ENCODE measurements at regions not wholly inside any gene's neighbourhood (a gene's known extent, or its start where the extent isn't known, plus 50 kb on each side); places are given as distances from the start of the nearest gene placed in this dataset.

DNA sequence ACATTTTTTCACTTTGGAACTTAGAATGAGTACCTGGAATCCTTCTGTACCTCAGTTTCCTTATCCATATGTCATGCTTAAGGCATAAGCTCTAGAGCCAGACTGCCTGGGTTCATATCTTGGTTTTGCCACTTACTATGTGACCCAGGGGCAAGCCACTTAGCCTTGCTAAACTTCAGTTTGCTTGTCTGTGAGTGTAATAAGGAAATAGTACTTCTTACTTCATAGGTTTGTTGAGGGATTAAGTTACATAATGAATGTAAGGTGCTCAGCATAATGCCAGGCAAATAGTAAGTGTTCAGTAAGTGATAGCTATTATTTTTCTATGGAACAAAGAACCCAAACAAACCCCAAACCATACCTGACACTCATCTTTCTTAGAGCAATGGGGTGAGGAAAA, 225.1 kb downstream of the BCAT1 start:
- H3K27me3 ChIP-seq (ENCODE audit: insufficient read depth, low read length): no peaks in the 10 kb centered on the region
- no peak overlapping the region for H3K4me3 ChIP-seq (ENCODE audit: low read depth, low read length)
- H3K79me2 ChIP-seq (ENCODE audit: control insufficient read depth, insufficient read depth, low read length, unreplicated experiment): no peaks in the 10 kb centered on the region
- no peak overlapping the region for H3K27ac ChIP-seq (ENCODE audit: low read depth, low read length)
- no peaks in the 10 kb centered on the region for H3K36me3 ChIP-seq (ENCODE audit: insufficient read depth, low read length)
- H3K4me1 ChIP-seq (ENCODE audit: control insufficient read depth, insufficient read depth, low read length, unreplicated experiment): peaks cover 22% of the 10 kb centered on the region
- H2AFZ ChIP-seq (ENCODE audit: low read length, unreplicated experiment): no peak overlapping the region

DNA sequence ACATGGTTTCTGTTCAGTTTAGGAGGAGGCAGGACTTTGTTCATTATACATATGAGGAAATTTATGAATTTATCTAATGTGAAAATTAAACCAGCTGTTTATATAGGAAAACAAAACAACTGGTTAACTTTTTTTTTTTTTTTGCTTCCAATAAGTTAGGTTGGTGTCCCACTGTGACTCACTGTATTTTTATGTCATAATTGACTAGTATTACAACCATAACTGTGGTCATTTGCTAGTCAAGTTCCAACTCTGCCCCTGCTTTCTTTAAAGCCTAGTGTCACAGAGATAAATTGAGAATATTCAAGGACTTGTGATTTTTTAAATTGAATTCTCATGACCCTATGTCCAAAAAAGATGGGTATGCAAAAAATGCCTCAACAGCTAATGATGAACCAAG, 227.7 kb downstream of the BCAT1 start:
- H3K27ac ChIP-seq (ENCODE audit: low read depth, low read length): peak overlapping the region; percentile 78; the same call in 1 of the 2 replicates
- H3K27me3 ChIP-seq (ENCODE audit: insufficient read depth, low read length): no peaks in the 10 kb centered on the region
- no peaks in the 10 kb centered on the region for H3K79me2 ChIP-seq (ENCODE audit: control insufficient read depth, insufficient read depth, low read length, unreplicated experiment)
- peaks cover 26% of the 10 kb centered on the region for H3K4me1 ChIP-seq (ENCODE audit: control insufficient read depth, insufficient read depth, low read length, unreplicated experiment)
- H3K36me3 ChIP-seq (ENCODE audit: insufficient read depth, low read length): no peaks in the 10 kb centered on the region
- H3K4me3 ChIP-seq (ENCODE audit: low read depth, low read length): no peak overlapping the region
- no peak overlapping the region for H2AFZ ChIP-seq (ENCODE audit: low read length, unreplicated experiment)

DNA sequence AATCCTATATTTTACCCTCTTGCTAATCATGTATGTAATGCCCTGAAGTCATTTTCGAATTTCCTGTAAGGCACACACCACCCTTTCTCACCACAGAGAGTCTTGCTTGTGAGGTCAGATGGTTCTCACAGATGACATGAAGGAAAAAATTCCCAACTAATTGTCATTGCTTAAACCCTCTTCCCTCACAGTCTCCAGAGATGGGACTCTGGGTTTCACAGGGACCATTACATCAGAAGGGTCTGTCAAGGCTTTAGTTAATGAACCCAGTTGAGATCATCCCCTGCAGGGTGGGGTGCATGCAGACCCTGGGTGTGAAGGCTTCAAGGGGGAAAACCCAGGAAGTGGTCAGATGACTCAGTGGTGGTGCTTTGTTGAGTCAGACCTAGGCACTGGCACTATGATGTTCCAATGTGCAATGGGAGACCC, 229.6 kb downstream of the BCAT1 start:
- H2AFZ ChIP-seq (ENCODE audit: low read length, unreplicated experiment): no peak overlapping the region
- no peaks in the 10 kb centered on the region for H3K27me3 ChIP-seq (ENCODE audit: insufficient read depth, low read length)
- peak overlapping the region; percentile 78 for H3K27ac ChIP-seq (ENCODE audit: low read depth, low read length)
- no peaks in the 10 kb centered on the region for H3K79me2 ChIP-seq (ENCODE audit: control insufficient read depth, insufficient read depth, low read length, unreplicated experiment)
- H3K4me3 ChIP-seq (ENCODE audit: low read depth, low read length): no peak overlapping the region
- no peaks in the 10 kb centered on the region for H3K36me3 ChIP-seq (ENCODE audit: insufficient read depth, low read length)
- peaks cover 26% of the 10 kb centered on the region for H3K4me1 ChIP-seq (ENCODE audit: control insufficient read depth, insufficient read depth, low read length, unreplicated experiment)

DNA sequence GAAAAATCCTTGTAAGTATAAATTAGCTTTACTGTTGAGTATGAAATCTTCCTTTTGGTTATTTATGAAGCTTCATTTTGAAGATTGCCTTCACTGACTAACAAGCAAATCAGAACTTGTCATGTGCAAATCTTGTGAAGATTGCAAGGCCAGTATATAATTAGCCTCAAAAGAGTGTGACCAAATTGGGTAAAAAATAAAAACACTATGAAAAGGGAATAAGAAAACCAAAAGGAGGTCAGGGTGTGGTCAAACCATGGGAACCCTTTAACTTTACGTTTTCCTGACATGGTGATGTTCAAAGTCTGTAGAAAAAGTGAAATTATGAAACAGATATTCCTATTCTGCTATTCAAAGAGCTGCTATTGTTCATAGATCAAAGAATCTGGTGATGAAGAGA, 230.3 kb downstream of the BCAT1 start:
- Histone ChIP-seq H3K4me1 (ENCODE audit: control insufficient read depth, insufficient read depth, low read length, unreplicated experiment) (peaks cover 26% of the 10 kb centered on the region), H3K36me3 (ENCODE audit: insufficient read depth, low read length) (no peaks in the 10 kb centered on the region), H2AFZ (ENCODE audit: low read length, unreplicated experiment) (peak overlapping the region; percentile 28), H3K27me3 (ENCODE audit: insufficient read depth, low read length) (no peaks in the 10 kb centered on the region), H3K4me3 (ENCODE audit: low read depth, low read length) (no peak overlapping the region), H3K27ac (ENCODE audit: low read depth, low read length) (peak overlapping the region; percentile 78), H3K79me2 (ENCODE audit: control insufficient read depth, insufficient read depth, low read length, unreplicated experiment) (no peaks in the 10 kb centered on the region)

DNA sequence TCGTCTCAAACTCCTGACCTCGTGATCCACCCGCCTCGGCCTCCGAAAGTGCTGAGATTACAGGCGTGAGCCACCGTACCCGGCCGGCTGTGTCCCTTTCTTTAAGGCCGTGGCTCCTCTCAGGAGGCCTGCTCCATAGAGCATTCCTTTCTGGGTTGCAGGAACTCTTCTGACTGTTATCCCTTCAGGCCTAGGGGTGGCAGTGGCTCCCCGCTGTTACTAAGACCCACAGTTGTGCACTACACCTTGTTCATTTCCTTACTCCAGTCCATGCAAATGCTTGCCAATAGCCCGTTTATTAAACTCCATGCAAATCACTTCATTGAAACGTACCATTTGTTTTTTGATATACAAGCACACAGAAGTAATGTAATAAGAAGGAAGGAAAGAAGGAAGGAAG, 234.7 kb downstream of the BCAT1 start:
- no peaks in the 10 kb centered on the region for H3K36me3 ChIP-seq (ENCODE audit: insufficient read depth, low read length)
- no peak overlapping the region for H3K4me3 ChIP-seq (ENCODE audit: low read depth, low read length)
- peaks cover 15% of the 10 kb centered on the region for H3K4me1 ChIP-seq (ENCODE audit: control insufficient read depth, insufficient read depth, low read length, unreplicated experiment)
- no peak overlapping the region for H2AFZ ChIP-seq (ENCODE audit: low read length, unreplicated experiment)
- no peak overlapping the region for H3K27ac ChIP-seq (ENCODE audit: low read depth, low read length)
- no peaks in the 10 kb centered on the region for H3K27me3 ChIP-seq (ENCODE audit: insufficient read depth, low read length)
- no peaks in the 10 kb centered on the region for H3K79me2 ChIP-seq (ENCODE audit: control insufficient read depth, insufficient read depth, low read length, unreplicated experiment)

DNA sequence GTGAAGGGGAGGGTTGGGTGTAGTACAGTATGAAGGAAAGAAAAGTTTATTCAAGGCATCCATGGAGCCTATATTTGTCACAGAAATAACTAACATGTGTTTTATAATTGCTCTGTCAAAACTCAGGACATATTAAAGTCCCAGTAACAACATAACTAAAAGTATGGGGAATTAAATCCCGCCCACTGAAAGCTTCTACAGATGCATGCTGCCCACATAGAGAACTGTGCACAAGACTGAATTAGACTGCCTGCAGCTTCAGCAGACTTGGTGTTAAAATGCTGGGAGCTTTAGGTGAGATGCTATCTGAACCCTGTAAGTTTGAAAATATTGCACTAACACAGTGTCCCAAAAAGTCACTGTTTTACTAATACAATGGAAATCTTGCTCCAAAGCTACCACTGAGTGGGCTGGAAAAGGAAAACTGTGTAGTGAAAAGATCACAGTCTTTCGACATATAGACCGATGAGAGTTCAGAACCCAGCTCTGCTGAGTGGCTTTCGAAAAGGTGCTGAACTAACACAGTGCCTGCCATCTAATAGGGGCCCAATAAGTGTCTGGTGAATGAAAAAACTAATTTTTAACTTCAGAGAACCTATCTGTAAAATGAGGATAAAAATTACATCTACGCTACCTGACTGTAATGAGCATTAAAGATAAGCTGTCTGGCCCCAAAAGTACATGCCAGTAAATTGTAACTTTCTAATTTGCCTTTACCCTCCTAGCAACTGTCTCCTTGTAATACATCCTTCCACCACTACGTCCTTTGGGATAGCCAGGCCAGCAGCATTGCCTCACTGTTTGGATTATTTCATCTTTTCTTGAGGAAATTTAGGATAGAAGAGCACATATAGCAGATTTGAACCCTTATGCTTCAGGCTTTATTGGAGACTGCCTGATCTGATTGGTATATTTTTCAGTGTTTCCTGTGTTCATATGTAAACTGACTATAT, 237.6 kb downstream of the BCAT1 start:
- no peaks in the 10 kb centered on the region for H3K27me3 ChIP-seq (ENCODE audit: insufficient read depth, low read length)
- peaks cover 11% of the 10 kb centered on the region for H3K4me1 ChIP-seq (ENCODE audit: control insufficient read depth, insufficient read depth, low read length, unreplicated experiment)
- no peaks in the 10 kb centered on the region for H3K36me3 ChIP-seq (ENCODE audit: insufficient read depth, low read length)
- H3K4me3 ChIP-seq (ENCODE audit: low read depth, low read length): no peak overlapping the region
- H3K79me2 ChIP-seq (ENCODE audit: control insufficient read depth, insufficient read depth, low read length, unreplicated experiment): no peaks in the 10 kb centered on the region
- no peak overlapping the region for H2AFZ ChIP-seq (ENCODE audit: low read length, unreplicated experiment)
- no peak overlapping the region for H3K27ac ChIP-seq (ENCODE audit: low read depth, low read length)

DNA sequence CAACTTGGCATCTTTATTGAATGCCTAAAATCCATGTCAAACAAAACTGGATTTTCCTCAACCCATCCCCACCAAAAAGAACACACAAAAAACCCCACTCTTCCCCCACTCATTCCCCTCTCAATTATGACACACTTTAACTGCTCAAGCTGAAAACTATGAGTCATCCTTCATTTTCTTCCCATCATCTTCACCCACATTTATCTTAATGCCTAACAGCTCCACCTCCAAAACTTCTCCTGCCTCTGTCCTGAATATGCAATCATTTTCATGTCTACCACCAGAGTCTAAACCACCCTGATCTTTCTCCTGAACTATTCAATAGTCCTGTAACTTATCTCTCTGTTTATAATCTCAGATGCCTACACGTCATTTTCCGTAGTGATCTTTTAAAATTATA, 239.7 kb downstream of the BCAT1 start:
- peak overlapping the region; percentile 3 for H2AFZ ChIP-seq (ENCODE audit: low read length, unreplicated experiment)

DNA sequence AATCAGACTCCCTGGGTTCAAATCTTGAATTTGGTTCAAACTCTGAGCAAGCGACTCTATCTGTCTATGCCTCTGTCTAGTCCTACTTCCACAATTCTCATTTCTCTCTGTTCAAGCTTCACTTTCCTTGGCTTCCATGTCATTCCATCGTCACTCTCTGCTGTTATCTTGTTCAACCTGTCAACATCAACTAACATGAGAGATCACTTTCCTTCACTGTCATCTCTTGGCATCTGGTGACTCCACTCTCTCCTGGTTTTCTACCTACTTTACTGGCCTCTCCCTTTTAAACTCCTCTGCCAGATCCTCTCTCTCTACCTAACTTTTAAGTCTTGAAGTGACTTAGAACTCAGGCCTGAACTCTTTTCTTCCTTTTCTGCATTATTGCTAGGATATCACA, 240.2 kb downstream of the BCAT1 start:
- H3K79me2 ChIP-seq (ENCODE audit: control insufficient read depth, insufficient read depth, low read length, unreplicated experiment): no peaks in the 10 kb centered on the region
- H3K4me1 ChIP-seq (ENCODE audit: control insufficient read depth, insufficient read depth, low read length, unreplicated experiment): peaks cover 11% of the 10 kb centered on the region
- H3K4me3 ChIP-seq (ENCODE audit: low read depth, low read length): no peak overlapping the region
- no peak overlapping the region for H2AFZ ChIP-seq (ENCODE audit: low read length, unreplicated experiment)
- H3K36me3 ChIP-seq (ENCODE audit: insufficient read depth, low read length): no peaks in the 10 kb centered on the region
- H3K27ac ChIP-seq (ENCODE audit: low read depth, low read length): no peak overlapping the region
- no peaks in the 10 kb centered on the region for H3K27me3 ChIP-seq (ENCODE audit: insufficient read depth, low read length)

More for the DNA sequence above, 239.7 kb downstream of the BCAT1 start:
- no peaks in the 10 kb centered on the region for H3K79me2 ChIP-seq (ENCODE audit: control insufficient read depth, insufficient read depth, low read length, unreplicated experiment)
- no peaks in the 10 kb centered on the region for H3K27me3 ChIP-seq (ENCODE audit: insufficient read depth, low read length)
- H3K4me3 ChIP-seq (ENCODE audit: low read depth, low read length): no peak overlapping the region
- H3K4me1 ChIP-seq (ENCODE audit: control insufficient read depth, insufficient read depth, low read length, unreplicated experiment): peaks cover 11% of the 10 kb centered on the region
- no peaks in the 10 kb centered on the region for H3K36me3 ChIP-seq (ENCODE audit: insufficient read depth, low read length)
- H3K27ac ChIP-seq (ENCODE audit: low read depth, low read length): no peak overlapping the region; the same call in 1 of the 2 replicates

DNA sequence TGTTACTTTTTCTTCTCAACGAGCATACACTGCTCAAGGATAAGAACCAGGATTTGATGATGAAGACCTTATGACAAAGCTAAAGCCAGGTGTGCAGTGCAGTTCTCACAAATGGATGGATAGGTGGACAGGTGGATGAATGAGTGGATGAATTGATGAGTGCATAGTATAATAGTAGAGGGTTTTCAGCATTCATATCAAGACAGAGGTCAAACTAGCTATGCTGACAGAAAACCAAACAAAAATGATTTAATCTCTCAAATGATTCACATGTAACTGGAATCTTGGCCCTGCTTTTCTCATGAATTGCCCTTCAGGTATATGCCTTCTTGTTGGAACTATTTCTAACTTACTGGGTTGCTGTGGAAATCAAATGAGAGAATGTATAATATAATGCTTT, 240.9 kb downstream of the BCAT1 start:
- H3K4me1 ChIP-seq (ENCODE audit: control insufficient read depth, insufficient read depth, low read length, unreplicated experiment): peaks cover 11% of the 10 kb centered on the region
- no peak overlapping the region for H3K27ac ChIP-seq (ENCODE audit: low read depth, low read length)
- no peak overlapping the region for H3K4me3 ChIP-seq (ENCODE audit: low read depth, low read length)
- no peaks in the 10 kb centered on the region for H3K79me2 ChIP-seq (ENCODE audit: control insufficient read depth, insufficient read depth, low read length, unreplicated experiment)
- H3K36me3 ChIP-seq (ENCODE audit: insufficient read depth, low read length): no peaks in the 10 kb centered on the region
- H3K27me3 ChIP-seq (ENCODE audit: insufficient read depth, low read length): no peaks in the 10 kb centered on the region
- H2AFZ ChIP-seq (ENCODE audit: low read length, unreplicated experiment): no peak overlapping the region

DNA sequence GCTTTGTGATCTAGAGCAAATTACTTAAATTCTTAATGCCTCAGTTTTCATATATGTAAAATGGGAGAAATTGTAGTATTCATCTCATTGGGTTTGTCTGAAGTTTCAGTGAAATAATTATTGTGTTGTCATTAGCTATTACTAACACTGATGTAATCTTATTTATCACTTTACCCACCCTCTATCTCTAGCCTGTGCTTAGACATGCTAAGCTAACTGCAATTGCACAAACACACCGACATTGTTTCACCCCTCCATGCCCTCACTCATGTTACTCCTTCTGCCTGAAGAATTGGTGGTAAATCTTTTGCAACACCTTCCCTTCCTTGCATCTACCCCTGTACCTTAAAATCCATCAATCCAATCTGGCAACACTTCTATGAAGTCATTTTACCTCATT, 241.6 kb downstream of the BCAT1 start:
- no peak overlapping the region for H3K4me3 ChIP-seq (ENCODE audit: low read depth, low read length)
- H3K36me3 ChIP-seq (ENCODE audit: insufficient read depth, low read length): no peaks in the 10 kb centered on the region
- H3K27ac ChIP-seq (ENCODE audit: low read depth, low read length): no peak overlapping the region
- H3K79me2 ChIP-seq (ENCODE audit: control insufficient read depth, insufficient read depth, low read length, unreplicated experiment): no peaks in the 10 kb centered on the region
- H3K27me3 ChIP-seq (ENCODE audit: insufficient read depth, low read length): no peaks in the 10 kb centered on the region
- peaks cover 11% of the 10 kb centered on the region for H3K4me1 ChIP-seq (ENCODE audit: control insufficient read depth, insufficient read depth, low read length, unreplicated experiment)
- H2AFZ ChIP-seq (ENCODE audit: low read length, unreplicated experiment): no peak overlapping the region

DNA sequence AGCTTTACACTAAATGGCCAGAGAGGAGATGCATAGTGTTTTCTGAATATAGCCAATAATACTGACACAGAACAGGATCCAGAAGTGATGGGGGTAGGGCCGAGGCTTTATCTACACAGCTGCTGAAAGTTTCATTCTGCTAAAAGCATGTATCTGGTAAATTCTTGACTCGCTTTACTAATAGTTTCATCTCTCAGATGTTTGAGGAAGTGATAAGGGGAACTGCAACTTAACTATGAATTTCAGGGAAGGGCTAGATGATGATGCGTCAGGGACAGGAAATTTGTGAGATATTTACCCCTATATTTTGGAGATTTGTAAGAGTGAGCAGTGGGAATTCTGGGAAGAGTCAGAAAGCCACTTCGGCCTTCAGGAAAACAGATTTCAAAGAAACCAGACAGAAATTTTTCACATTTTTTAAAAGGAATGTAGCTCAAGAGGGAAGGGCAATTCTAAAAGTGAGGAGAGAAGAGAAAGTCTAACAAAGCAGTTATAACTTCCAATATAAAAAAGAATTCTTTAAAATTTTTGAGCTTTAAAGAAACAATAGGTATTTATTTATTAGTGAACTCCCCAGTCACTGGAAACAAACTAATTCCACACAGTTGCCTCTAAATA, 243.1 kb downstream of the BCAT1 start:
- H2AFZ ChIP-seq (ENCODE audit: low read length, unreplicated experiment): peak overlapping the region; percentile 58
- no peaks in the 10 kb centered on the region for H3K36me3 ChIP-seq (ENCODE audit: insufficient read depth, low read length)
- no peaks in the 10 kb centered on the region for H3K79me2 ChIP-seq (ENCODE audit: control insufficient read depth, insufficient read depth, low read length, unreplicated experiment)
- no peak overlapping the region for H3K27ac ChIP-seq (ENCODE audit: low read depth, low read length)
- peaks cover 11% of the 10 kb centered on the region for H3K4me1 ChIP-seq (ENCODE audit: control insufficient read depth, insufficient read depth, low read length, unreplicated experiment)
- no peak overlapping the region for H3K4me3 ChIP-seq (ENCODE audit: low read depth, low read length)
- no peaks in the 10 kb centered on the region for H3K27me3 ChIP-seq (ENCODE audit: insufficient read depth, low read length)
